Kasumi-1 (cell line): ENCODE measurements at regions not wholly inside any gene's neighbourhood (a gene's known extent, or its start where the extent isn't known, plus 50 kb on each side); places are given as distances from the start of the nearest gene placed in this dataset.
A peak's percentile ranks its signal among the peaks of the same experiment; 100 is the strongest.
"Not testable (repeated sequence)": the region's sequence is repeated elsewhere in the genome, so short reads cannot be mapped to it uniquely, and the experiment has no call there.

Experiments used
- DNase-seq, 2 experiments: peaks; one replicate each; lab custom pipeline; 2025; lab: John Stamatoyannopoulos, UW

DNA sequence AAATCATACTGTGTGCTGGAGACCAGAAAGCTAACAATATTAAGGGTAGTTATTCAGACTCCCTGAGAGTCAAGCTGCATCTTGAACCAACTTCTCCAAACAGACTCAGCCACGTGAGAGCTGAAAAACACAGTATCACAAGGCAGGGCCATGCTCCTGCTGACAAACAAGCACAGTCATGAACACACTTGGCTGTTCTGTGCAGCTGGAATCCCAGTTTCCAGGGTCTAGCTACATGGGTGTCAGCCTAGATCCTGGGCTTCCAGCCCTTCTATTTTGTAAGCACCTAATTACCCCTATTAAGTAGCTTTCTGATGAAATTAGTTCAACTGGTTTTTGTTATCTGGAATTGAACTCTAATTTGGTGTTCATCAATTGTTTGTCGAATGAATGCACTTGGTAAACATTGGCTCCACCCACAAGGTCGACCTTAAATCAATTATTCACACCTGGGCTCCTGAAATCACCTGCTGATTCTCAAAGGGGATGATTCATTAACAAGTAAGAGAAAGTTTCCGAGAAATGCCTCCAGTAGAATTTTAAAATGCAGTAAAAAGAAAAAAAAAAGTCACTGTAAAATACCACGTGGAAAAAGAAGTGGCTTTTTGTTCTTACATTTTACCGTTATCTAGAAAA, 179.3 kb downstream of the ZC3H11B start:
- DNase-seq = no peak

DNA sequence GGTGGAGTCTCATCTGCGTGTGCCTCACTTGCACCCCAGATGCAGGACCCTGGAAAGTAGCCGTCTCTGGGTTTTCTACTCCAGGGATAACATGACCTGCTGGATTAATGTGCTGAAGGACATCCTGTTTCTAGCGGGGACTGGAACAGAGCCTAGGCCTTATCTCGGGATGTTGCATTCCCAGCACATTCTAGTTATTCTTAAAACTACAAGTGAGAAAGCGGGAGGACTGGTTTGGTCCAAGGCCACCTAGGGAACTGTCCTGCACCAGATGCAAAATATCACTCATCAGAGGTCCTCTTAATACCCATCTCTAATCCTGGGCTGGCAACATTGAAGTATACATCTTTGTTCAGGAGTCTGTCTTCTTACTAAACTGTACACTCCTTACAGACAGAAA, 179.9 kb downstream of the ZC3H11B start:
- no peak for DNase-seq

DNA sequence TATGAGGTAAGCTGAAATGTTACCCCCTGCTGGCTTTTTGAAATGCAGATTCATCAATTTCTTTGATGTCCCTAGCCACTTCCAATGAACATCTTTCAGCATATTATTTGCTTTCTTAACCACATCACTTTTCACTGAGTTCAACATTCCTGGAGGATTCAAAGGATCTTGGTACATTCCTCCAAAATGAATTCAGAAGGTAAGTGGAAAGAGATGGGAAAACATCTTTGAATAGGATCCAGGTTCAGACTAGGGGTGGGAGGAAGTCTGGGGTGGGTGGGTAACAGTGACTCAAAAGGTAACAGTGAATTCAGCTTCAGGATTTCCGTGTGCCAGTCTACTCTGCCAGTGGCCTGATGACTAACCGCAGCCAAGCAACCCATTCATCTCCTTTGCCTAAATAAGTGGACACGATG, 180.7 kb downstream of the ZC3H11B start:
- no peak for DNase-seq

DNA sequence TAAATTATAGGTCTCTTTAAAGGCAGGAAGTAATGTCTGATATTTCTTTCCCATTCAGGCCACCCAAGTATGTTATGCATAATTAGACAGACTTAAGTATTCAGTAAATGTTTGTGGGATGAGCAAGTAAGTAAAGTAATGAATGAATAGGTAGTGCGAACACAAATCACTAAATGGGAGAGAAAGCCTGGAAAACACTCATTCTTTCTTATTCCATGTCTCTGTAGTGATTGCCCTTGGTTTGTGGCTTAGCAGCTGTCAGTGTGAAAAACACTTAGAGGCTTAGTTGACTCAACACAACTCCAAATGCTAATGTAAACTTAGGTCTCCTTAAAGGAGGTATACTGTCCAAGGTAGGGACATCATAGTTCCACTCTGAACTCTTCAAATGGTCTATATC, 182.5 kb downstream of the ZC3H11B start:
- no peak for DNase-seq

DNA sequence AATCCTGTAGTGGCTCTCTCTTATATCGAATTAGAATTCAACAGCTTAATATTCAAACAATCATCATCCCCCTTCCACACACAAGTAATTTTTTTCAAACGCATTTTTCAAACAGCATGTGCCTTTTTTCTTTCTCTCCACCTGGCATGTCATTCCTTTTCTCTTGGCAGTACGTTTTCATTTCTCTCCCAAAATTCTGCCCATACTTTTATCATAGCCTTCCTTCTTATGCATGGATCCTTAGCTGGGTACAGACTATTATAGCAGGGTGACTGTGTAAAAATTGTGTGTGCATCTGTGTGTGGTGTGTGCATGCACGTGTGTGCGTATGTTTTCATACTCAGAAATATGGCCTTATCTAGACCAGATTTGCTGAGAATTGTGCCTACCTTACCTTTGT, 184.3 kb downstream of the ZC3H11B start:
- DNase-seq = no peak

DNA sequence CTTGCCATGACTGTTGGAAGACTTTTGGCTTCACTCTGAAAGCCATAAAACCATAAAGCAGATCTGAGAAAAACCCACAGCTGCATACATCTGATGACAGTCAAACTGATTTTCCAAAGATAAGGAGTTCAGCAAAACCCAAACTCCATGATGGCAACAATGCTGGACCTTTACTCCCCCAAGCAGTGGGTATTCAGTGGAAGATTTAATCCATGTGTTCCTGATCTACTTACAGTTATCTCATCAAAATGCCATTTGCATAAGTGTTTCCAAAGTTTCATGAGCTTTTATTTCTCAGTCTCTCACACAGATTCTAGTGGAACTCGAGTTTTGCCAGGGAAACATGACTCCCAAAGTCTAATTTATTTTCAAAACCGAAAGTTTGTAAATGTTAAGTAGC, 184.9 kb downstream of the ZC3H11B start:
- DNase-seq = no peak

DNA sequence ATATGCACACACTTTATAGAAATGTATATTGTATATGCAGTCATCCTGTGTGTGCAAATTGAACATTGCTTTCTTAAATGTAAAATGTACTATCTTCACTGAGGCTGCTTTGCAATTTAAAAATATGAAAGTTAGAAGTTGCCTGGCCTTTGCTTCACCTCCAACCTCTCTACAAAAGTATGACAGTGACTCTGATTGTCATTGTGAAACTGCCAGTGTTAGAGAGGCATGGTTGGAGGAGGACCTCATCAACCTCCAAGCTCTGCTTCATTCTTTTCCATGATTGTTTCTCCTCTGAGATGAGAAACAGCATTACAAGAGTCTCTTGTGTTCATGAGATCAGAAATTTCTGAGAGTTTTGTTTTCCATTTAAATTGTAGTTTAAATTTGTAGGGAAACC, 185.5 kb downstream of the ZC3H11B start:
- no peak for DNase-seq

DNA sequence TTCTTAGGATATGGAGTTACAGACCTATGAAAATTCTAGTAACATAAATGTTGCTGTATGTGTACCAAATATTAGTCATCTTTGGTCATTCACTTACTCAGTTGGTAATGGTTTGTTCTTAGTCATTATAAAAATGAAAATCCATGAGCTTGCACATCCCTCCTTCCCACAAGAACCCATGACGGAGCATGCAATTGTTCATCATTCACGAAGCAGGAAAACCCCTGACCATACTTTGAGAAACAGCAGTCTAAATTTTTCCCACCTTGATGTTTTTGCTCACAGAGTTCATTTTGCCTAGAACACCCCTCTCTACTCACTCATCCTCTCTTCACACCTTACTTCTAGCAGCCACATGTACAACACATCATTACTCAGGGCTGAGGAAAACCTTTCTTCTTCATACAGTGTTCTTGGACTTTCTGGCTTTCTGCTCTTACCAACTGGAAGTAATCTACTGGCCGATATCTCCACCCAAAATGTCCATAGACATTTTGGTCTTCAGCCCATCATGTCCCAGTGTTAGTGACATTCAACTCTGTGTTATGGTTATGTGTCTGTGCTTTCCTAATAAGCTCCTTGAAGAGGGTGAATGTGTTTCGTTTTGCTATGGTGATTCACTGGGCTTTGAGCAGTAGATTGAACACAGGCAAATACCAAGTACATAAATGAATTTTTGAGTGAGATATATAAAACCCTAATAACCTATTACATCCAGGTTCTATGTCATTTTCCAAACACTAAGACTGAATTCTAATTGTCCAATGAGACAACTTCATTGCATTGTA, 189.9 kb downstream of the ZC3H11B start:
- DNase-seq = no peak

DNA sequence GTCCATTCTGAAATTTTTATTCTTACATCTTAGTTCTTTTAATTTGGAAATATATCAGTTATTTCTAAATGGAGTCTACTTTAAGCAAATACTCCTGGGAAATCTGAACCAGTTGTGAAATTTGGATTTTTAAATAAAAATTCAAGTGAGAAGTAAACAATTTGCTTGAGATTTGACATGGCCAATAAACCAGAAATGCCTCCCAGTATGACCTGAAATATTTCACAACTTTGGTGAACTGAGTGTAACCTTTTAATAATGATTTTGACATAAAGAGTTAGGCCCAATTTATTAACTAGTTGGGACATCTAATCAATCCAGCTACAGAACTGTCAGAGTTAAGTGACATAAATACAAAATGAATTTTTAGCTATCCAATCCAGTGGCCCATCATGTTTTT, 192.0 kb downstream of the ZC3H11B start:
- no peak for DNase-seq

DNA sequence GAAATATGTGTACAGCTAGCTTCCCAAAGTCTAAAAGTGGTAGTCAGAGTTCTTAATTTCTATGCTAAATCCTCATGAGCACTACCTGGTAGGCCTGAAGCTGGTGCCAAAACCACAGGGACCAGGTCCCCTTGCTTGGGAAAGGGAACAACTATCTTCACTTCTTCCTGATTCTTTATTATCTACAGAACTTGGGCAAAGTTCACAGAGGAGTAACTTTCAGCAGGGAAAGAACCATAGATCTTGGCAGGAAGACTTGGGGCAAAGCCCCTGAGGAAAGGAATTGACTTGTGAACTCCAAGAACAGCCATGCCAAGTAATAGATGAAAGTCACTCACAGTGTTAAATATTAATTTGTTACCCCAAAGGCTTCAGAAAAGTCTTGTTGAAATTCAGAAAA, 193.0 kb downstream of the ZC3H11B start:
- no peak for DNase-seq

DNA sequence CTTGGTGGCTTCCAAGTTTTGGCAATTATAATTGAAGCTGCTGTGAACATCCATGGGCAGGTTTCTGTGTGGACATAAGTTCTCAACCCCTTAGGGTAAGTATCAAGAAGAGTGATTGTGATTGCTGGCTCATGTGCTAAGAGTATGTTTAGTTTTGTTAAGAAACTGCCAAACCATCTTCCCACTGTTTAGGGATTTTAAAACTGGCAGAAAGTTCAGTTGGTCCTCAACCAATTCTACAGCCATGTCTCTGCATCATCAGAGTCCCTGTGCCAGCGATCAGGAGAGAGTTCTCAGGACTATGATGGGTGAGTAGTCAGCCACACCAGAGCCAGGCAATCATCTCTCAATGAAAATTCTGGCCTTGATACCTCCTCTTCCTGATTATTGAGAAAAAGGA, 193.8 kb downstream of the ZC3H11B start:
- no peak for DNase-seq

DNA sequence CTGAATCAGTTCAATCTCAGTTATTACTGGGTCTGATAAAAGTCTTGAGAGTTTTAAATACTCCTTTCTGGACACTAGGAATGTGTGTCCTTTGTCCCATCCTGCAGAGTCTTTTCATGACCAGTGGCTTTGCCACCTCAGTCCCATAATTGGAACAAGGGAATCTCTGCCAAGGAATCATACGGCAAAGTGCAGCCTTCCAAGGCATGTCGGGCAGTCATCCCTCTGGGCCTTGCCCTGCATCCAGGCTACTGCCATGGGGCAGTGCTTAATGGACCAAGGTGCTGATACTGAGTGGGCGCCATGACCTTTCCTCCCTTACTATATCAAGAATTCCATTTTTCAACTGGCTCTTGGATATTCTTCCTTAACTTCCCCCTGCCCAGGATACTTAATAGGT, 195.3 kb downstream of the ZC3H11B start:
- no peak for DNase-seq

DNA sequence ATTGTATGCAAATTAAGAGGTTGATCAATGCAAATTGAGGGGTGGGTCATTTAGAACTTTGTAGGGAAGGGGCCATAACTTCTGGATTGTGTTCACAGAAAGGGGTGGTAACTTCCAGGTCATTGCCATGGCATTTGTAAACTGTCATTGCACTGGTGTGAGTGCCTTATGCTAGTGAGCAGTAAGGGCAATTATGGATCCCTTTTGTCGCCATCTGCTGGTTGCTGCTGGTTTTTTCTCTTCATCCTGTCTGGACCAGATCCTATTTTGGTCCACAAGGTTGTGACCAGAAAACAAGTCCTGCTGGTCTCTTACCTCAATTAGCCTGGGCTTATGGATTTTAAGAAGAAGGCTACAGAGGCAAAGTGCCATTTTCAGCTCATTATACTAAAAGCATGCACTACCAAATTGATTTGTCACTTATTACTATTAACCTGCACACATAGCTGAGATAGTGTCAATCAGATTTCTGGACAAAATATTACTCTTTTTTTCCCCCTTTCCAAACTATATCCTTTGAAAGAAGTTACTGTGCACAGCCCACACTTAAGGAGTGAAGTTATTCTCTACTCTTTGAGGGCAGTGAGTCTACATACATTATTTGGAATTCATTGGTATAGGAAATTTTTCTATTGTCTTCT, 196.2 kb downstream of the ZC3H11B start:
- peak; percentile 50 to 54 for DNase-seq

DNA sequence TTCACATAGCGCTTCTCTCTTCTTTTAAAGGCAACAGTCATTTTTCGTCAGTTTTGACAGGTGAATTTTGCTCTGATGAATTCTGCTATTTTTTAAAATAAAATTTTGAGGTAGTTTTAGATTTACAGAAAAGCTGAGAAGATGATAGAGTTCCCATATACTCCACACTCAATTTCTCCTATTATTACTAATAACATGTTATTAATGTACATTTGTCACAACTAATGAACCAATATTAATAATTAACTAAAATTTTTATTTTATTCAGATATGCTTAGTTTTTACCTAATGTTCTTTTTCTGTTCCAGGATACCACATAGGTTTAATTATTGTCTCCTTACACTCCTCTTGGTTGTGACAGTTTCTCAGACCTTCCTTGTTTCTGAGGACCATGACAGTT, 197.0 kb downstream of the ZC3H11B start:
- DNase-seq = no peak

DNA sequence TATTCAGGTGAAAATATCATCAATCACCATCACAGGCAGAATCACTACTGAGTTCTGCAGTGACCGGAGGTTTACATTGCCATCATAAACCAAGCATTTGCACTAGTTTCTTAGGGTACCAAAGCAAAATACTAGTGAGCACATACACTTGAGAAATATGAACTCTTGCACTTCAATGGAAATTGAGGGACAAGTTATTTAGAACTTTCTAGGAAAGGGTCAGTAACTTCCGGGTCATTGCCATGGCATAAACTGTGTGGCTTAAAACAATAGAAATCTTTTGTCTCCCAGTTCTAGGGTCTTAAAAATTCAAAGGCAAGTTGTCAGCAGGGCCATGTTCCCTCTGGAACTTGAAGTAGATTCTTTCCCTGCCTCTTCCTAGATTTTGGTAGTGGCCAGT, 197.5 kb downstream of the ZC3H11B start:
- no peak for DNase-seq

DNA sequence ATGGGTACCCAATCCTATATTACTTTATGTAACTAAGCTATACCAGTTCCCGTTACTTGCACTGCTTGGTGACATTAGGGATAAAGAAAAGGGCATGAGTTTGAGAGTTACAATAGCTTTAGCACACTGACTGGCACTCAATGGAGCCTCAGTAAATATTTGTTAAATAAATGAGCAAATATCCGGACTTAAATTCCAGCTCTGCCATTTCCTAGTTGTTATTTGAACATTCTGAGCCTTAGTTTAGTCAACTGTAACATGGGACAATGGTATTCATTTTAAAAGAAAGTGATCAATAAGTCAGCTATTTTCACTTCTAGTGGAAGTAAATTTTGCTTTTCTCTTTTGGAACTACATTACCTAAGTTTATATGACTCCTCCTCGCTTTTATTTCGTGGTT, 198.7 kb downstream of the ZC3H11B start:
- DNase-seq = no peak

DNA sequence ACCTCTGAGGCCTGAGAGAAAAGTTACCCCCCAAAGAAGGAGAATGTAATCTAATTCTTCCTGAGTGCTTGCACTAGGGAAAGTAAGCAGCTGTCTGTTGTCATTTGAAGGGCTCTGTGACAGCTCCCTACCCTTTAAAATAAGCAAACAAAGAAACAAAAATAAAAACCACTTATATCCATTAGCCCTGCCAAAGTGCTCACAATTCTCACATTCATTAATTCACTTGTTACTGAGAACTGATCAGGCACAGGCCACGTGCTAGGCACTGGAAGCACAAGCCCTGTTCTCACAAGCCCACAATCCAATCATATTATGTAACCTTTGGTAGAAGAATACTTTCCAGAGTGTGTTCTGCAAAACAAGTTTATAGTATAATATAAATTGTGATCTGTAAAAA, 199.4 kb downstream of the ZC3H11B start:
- no peak for DNase-seq

DNA sequence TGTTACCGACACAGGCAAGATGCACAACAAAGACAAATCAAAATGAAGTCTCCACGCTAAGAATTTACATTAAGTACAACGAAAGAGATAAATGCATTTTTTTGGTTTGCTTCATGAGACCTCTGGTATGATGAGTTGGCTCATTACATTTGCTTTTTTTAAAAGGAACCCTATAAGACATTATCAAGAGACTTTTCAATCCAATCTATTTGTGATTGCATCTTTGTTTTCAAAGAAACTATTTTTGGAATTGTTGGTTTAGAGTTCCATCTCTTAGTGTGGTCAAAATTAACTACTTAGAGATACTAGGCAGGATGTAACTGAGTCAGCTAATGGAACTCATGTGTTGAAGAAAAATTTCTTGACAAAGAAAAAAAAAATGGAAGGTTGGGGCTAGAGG, 200.1 kb downstream of the ZC3H11B start:
- DNase-seq = no peak

DNA sequence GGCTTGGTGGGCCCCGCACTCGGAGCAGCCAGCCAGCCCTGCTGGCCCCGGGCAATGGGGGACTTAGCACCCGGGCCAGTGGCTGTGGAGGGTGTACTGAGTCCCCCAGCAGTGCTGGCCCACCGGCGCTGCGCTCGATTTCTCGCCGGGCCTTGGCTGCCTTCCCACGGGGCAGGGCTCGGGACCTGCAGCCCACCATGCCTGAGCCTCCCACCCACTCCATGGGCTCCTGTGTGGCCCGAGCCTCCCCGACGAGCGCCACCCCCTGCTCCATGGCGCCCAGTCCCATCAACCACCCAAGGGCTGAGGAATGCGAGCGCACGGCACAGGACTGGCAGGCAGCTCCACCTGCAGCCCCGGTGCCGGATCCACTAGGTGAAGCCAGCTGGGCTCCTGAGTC, 202.2 kb downstream of the ZC3H11B start:
- DNase-seq = not testable (repeated sequence)

DNA sequence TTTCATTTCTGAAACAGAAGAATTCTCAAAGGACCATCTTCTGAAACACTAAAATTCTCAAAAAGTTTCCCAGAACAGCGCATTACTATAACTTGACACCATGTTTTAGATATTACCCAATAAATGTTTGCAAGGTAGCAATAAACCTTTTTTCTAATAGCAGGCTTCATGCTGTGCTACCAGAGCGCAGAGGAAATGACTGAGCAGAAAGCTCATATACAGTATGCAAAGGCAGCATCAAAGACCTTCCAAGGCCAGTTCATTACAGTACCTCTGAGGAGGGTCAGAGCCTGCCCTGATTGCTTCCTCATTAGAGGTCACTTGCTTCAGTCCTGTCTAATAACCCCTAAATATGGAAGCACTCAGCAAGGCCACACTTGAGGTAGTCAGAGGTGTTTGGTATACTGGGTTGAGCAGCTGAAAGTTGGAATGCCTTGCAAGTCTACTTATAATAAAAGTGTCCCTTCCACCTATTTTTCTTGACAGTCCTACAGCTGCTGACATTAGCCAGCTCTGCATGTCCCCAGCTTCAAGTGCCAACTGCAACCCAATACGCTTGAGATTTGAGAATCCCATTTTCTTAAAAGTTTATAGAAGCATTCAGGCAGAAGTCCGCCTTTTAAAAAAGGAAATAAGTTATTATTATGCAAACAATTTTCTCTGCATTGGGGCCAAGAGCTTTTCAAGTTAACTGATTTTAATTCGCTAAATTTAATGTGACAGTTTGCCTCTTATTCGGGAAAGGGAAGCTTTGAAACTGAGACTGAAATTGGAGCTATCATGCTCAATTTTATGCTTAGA, 207.2 kb downstream of the ZC3H11B start:
- DNase-seq = no peak

DNA sequence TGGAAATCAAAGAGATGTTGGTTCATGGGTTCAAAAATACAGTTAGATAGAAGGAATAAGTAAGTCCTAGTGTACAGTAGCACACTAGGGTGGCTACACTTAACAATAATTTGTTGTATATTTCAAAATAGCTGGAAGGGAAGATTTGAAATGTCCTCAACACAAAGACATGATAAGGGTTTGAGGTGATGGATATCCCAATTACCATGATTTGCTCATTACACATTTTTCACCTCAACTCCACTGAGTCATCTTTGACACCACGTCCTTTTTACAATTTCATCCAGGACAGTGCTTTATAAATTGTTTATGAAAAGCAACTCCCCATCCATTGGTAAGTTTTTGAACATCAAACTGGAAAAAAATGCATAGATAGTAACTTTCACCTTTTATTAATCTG, 208.3 kb downstream of the ZC3H11B start:
- no peak for DNase-seq

DNA sequence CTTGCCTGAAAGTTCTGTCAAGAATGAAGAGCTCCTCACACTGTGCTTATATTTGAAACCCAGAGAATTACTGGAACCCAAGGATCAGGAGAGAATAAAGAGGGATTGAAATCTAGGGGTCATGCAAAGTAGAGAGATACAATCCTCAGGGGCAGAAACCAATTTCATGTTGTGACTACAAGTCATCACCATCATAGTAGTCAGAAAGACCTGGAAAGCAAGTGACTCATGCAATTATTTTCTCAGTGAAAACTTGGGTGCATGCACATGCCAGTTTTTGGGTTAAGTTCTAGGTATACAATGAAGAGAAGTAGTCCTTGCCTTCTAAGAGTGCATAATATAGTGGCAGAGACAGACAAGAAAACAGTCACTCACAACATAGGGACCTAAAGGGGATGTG, 210.0 kb downstream of the ZC3H11B start:
- DNase-seq = no peak
